ENCODE measurements at regions not wholly inside any gene's neighbourhood (a gene's known extent, or its start where the extent isn't known, plus 50 kb on each side); places are given as distances from the start of the nearest gene placed in this dataset.

GRCh38 chr9:26311463-26311995 lies 581.1 kb downstream of the CAAP1 start:
- intact Hi-C loops (cut with DNase I; ENCODE audit: low total_unique reads), result loop anchor here (10.0 kb wide), 2 partner anchors 63 to 1607 kb away; no protein-coding TSS in a partner anchor
- Histone ChIP-seq H3K36me3 (no peaks in the 10 kb centered on the region), H3K27me3 (no peaks in the 10 kb centered on the region), H3K9me3 (no peaks in the 10 kb centered on the region), H3K27ac (no peak overlapping the region), H3K4me1 (no peaks in the 10 kb centered on the region), H3K4me3 (no peak overlapping the region)
- no peak for DNase-seq
- no peak for TF ChIP-seq CTCF (IDR thresholded peaks at IDR 0.05)

DNA sequence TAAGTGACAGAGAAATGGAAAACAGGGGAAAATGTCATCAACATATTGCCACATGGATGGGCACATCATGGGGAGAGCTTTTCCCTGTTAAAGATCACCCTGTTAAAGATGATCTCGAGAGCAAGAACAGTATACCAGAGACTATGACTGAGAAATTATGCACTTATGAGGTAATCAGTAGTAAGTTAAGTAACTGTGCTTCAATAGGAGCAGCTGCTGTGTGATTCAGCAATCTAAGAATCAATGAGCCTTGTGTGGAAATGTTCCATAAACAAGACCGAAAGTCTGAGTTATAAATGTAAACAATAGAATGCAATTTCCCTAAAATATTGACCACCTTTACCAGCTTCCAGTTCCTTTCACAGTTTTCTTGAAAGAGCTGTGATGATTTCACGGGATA lies 582.3 kb downstream of the CAAP1 start:
- Histone ChIP-seq H3K27me3 (no peaks in the 10 kb centered on the region), H3K27ac (no peak overlapping the region), H3K4me1 (no peaks in the 10 kb centered on the region), H3K36me3 (no peaks in the 10 kb centered on the region), H3K9me3 (no peaks in the 10 kb centered on the region), H3K4me3 (no peak overlapping the region)
- no peak for DNase-seq
- TF ChIP-seq CTCF (IDR thresholded peaks at IDR 0.05), result no peak
- intact Hi-C loops (cut with DNase I; ENCODE audit: low total_unique reads), result loop anchor here (10.0 kb wide), 2 partner anchors 65 to 1605 kb away; no protein-coding TSS in a partner anchor

DNA sequence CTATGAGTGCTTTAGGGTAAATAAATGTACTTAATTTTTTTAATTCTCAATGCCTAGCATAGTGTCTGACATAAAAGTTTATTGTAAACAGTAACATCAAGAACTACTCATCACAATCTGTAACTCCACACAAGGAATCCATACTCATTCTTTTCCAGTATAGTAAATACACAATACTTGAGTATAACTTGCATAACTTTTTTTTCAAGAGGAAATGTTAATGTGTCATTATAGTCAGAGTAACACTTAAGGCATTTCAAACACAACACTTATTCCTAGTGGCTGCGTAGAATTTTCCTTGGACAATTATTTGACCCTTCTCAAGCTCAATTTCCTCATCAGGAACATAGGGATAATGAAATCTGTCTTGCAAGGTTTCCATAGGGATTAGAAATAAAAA lies 584.3 kb downstream of the CAAP1 start:
- Histone ChIP-seq H3K27ac (no peak overlapping the region), H3K9me3 (no peaks in the 10 kb centered on the region), H3K4me1 (no peaks in the 10 kb centered on the region), H3K4me3 (no peak overlapping the region), H3K27me3 (no peaks in the 10 kb centered on the region), H3K36me3 (no peaks in the 10 kb centered on the region)
- no peak for TF ChIP-seq CTCF (IDR thresholded peaks at IDR 0.05)
- DNase-seq, result no peak
- intact Hi-C loops (cut with DNase I; ENCODE audit: low total_unique reads), result no loop called here

DNA sequence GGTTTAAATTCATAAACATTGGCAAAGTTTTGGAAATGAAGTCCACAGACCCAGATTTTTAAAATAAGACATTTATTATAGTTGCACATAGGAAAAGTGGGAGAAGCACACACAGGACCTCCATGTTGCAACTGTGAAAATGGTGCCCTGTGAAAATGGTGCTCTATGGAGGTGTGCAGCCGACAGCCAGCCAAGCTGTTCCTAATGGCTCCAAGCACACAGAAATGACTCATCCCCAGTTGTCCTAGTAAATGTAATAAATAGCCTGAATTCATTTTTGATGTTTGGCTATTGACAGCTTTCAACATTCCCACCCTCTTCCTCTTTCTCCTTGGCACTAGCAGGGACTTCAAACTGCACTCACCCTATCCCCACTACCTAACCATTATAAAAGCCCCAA lies 590.9 kb downstream of the CAAP1 start:
- Histone ChIP-seq H3K27me3 (no peaks in the 10 kb centered on the region), H3K4me3 (no peak overlapping the region)

GRCh38 chr9:26301046-26301445 lies 591.6 kb downstream of the CAAP1 start:
- intact Hi-C loops (cut with DNase I; ENCODE audit: low total_unique reads), result no loop called here
- no peak overlapping the region for H3K4me3 ChIP-seq
- no peaks in the 10 kb centered on the region for H3K4me1 ChIP-seq
- TF ChIP-seq CTCF (IDR thresholded peaks at IDR 0.05), result no peak
- no peaks in the 10 kb centered on the region for H3K36me3 ChIP-seq
- H3K27me3 ChIP-seq, result no peaks in the 10 kb centered on the region
- H3K9me3 ChIP-seq, result no peaks in the 10 kb centered on the region
- no peak overlapping the region for H3K27ac ChIP-seq
- DNase-seq, result no peak

More for the DNA sequence above, 590.9 kb downstream of the CAAP1 start:
- H3K27ac ChIP-seq, result no peak overlapping the region
- no peak for TF ChIP-seq CTCF (IDR thresholded peaks at IDR 0.05)
- no peaks in the 10 kb centered on the region for H3K4me1 ChIP-seq
- no peaks in the 10 kb centered on the region for H3K36me3 ChIP-seq
- intact Hi-C loops (cut with DNase I; ENCODE audit: low total_unique reads), result no loop called here
- no peaks in the 10 kb centered on the region for H3K9me3 ChIP-seq
- no peak for DNase-seq
